GM23338 (cell line): ENCODE measurements at regions not wholly inside any gene's neighbourhood (a gene's known extent, or its start where the extent isn't known, plus 50 kb on each side); places are given as distances from the start of the nearest gene placed in this dataset.

Source experiments
- ATAC-seq: fragments of 200-7000 bp; cut with Tn5 transposase; 3 replicates; pipeline ENCODE4 v1.9.1; 2020
- DNase-seq: peaks from one replicate; pipeline ENCODE4 v3.0.0-alpha.2; 2015; ENCODE audit warnings: low spot score
- H2AFZ ChIP-seq: fragments of 200-600 bp; sonication (generic); 2 replicates; pipeline ENCODE4 v1.8.0; 2016; ENCODE audit warnings: antibody characterized with exemption, mild to moderate bottlenecking, moderate library complexity
- H3F3A ChIP-seq: fragments of 200-600 bp; sonication (generic); replicated peaks from 2 replicates; pipeline ENCODE4 v1.8.0; 2017; ENCODE audit warnings: antibody characterized with exemption, mixed run types, low read depth
- H3K27ac ChIP-seq: fragments of 200-600 bp; sonication (generic); 2 replicates; pipeline ENCODE4 v1.6.1; 2016; ENCODE audit warnings: low read depth
- H3K27me3 ChIP-seq: fragments of 200-600 bp; sonication (generic); 2 replicates; pipeline ENCODE4 v1.8.0; 2016; ENCODE audit warnings: mild to moderate bottlenecking, mixed run types, moderate library complexity; ENCODE audit not compliant: insufficient read depth
- H3K36me3 ChIP-seq: fragments of 200-600 bp; sonication (generic); 2 replicates; pipeline ENCODE4 v1.8.0; 2016; ENCODE audit warnings: mild to moderate bottlenecking; ENCODE audit not compliant: insufficient read depth
- H3K4me1 ChIP-seq: fragments of 200-600 bp; sonication (generic); 2 replicates; pipeline ENCODE4 v1.8.0; 2016; ENCODE audit warnings: mild to moderate bottlenecking, moderate library complexity; ENCODE audit not compliant: insufficient read depth
- H3K4me2 ChIP-seq: fragments of 200-600 bp; sonication (generic); 2 replicates; pipeline ENCODE4 v1.7.1; 2017; ENCODE audit warnings: mixed run types
- H3K4me3 ChIP-seq: fragments of 200-600 bp; sonication (generic); 2 replicates; pipeline ENCODE4 v1.6.1; 2016; ENCODE audit warnings: mixed run types
- H3K79me2 ChIP-seq: fragments of 200-600 bp; sonication (generic); replicated peaks from 2 replicates; pipeline ENCODE4 v1.8.0; 2017; ENCODE audit warnings: mild to moderate bottlenecking; ENCODE audit not compliant: insufficient read depth
- H3K9me2 ChIP-seq: fragments of 200-600 bp; sonication (generic); 2 replicates; pipeline ENCODE4 v1.8.0; 2017; ENCODE audit not compliant: insufficient read depth
- H4K20me1 ChIP-seq: fragments of 200-600 bp; sonication (generic); replicated peaks from 2 replicates; pipeline ENCODE4 v1.8.0; 2017; ENCODE audit warnings: mild to moderate bottlenecking; ENCODE audit not compliant: insufficient read depth
- H3K27ac Mint-ChIP-seq: 2 replicates; pipeline ENCODE4 v1.8.0; 2020; ENCODE audit warnings: inconsistent platforms, mild to moderate bottlenecking, moderate library complexity, mixed read lengths
- H3K27me3 Mint-ChIP-seq: 3 replicates; pipeline ENCODE4 v1.8.0; 2022; ENCODE audit warnings: low read depth, mild to moderate bottlenecking, moderate library complexity, mixed read lengths, inconsistent platforms; ENCODE audit not compliant: insufficient read depth, poor library complexity
- H3K36me3 Mint-ChIP-seq: 3 replicates; pipeline ENCODE4 v1.8.0; 2021; ENCODE audit warnings: low read depth, mild to moderate bottlenecking, inconsistent platforms, moderate library complexity, mixed read lengths
- H3K4me1 Mint-ChIP-seq: 3 replicates; pipeline ENCODE4 v1.8.0; 2020; ENCODE audit warnings: mild to moderate bottlenecking, inconsistent platforms, mixed read lengths
- H3K4me3 Mint-ChIP-seq: 3 replicates; pipeline ENCODE4 v1.8.0; 2021; ENCODE audit warnings: moderate library complexity, mild to moderate bottlenecking, inconsistent platforms, mixed read lengths
- H3K9me3 Mint-ChIP-seq: 3 replicates; pipeline ENCODE4 v1.8.0; 2020; ENCODE audit warnings: moderate library complexity, mild to moderate bottlenecking, inconsistent platforms, mixed read lengths
- EZH2phosphoT487 ChIP-seq: fragments of 200-600 bp; sonication (generic); IDR thresholded peaks from one replicate; pipeline ENCODE4 v1.8.1; 2018; ENCODE audit warnings: antibody characterized with exemption; ENCODE audit not compliant: unreplicated experiment
- NANOG ChIP-seq: IDR thresholded peaks from 2 replicates; pipeline ENCODE4 v1.6.1; 2016; ENCODE audit warnings: antibody characterized with exemption, borderline replicate concordance
- POLR2AphosphoS5 ChIP-seq: IDR thresholded peaks from 2 replicates; pipeline ENCODE4 v1.6.1; 2016; ENCODE audit warnings: antibody characterized with exemption, low read depth
- ZNF114 ChIP-seq: fragments of 250-450 bp; sonication (Bioruptor Pico); IDR thresholded peaks from 2 replicates; pipeline ENCODE4 v1.5.0; 2020; ENCODE audit warnings: mild to moderate bottlenecking, moderate library complexity
- ZNF331 ChIP-seq: fragments of 250-450 bp; sonication (Bioruptor Pico); IDR thresholded peaks from 2 replicates; pipeline ENCODE4 v1.5.0; 2020; ENCODE audit warnings: low read depth, mild to moderate bottlenecking, moderate library complexity
- TF ChIP-seq, protein P1 (sequence below): fragments of 250-450 bp; sonication (Bioruptor Pico); IDR thresholded peaks from 2 replicates; pipeline ENCODE4 v1.5.0; 2020; ENCODE audit warnings: mild to moderate bottlenecking, moderate library complexity
- TF ChIP-seq, protein P2 (sequence below), 2 experiments: fragments of 200-600 bp in 1 of 2; sonication (generic) in 1 of 2; conservative IDR thresholded peaks; 2 replicates each; pipeline versions ENCODE4 v1.5.1 to v1.6.1; 2016 to 2017; ENCODE audit warnings: antibody characterized with exemption in 2 of 2, low read depth in 2 of 2, mild to moderate bottlenecking in 2 of 2, moderate library complexity in 1 of 2

DNA sequence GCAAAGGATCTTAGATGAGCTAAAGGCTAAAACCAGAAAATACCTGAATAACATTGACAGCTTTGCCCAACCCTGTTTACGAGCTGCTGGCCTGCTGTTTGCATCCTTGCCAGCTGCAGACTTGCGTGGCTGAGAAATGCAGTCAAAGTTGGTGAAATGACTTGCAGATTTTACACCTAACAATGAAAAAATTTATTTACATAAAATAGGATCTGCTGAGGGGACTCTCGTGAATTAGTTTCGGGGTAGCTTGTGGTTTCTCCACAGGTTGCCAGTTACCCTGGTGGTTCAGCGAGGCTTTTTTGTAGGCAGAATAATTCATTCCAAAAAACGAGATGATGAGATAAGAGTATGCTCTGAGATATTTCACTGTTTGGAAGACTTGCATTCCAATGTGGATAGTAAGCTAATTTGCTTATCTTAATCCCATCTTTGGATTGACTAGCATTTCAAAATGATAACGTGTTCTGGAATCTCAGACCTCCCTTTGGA, 65.7 kb upstream of the FANCC start:
- no peak overlapping the region for H3K27ac Mint-ChIP-seq
- H3K4me3 Mint-ChIP-seq, result no peak overlapping the region
- Histone ChIP-seq H3K27me3 (no peaks in the 10 kb centered on the region), H3K4me3 (no peak overlapping the region), H2AFZ (no peak overlapping the region), H3K4me2 (no peak overlapping the region), H3F3A (no peaks in the 10 kb centered on the region), H4K20me1 (no peaks in the 10 kb centered on the region), H3K27ac (no peak overlapping the region), H3K79me2 (no peaks in the 10 kb centered on the region), H3K9me2 (no peaks in the 10 kb centered on the region), H3K4me1 (no peaks in the 10 kb centered on the region), H3K36me3 (no peaks in the 10 kb centered on the region)
- H3K4me1 Mint-ChIP-seq, result 0 out of 3 replicates have a peak, but pooled peaks cover 2% of the 10 kb centered on the region
- H3K27me3 Mint-ChIP-seq, result peaks cover 6% of the 10 kb centered on the region
- no peaks in the 10 kb centered on the region for H3K36me3 Mint-ChIP-seq
- no peak for DNase-seq
- H3K9me3 Mint-ChIP-seq, result no peaks in the 10 kb centered on the region; the same call in 2 of the 3 replicates
- no peak for ATAC-seq
- TF ChIP-seq, protein P1, sequence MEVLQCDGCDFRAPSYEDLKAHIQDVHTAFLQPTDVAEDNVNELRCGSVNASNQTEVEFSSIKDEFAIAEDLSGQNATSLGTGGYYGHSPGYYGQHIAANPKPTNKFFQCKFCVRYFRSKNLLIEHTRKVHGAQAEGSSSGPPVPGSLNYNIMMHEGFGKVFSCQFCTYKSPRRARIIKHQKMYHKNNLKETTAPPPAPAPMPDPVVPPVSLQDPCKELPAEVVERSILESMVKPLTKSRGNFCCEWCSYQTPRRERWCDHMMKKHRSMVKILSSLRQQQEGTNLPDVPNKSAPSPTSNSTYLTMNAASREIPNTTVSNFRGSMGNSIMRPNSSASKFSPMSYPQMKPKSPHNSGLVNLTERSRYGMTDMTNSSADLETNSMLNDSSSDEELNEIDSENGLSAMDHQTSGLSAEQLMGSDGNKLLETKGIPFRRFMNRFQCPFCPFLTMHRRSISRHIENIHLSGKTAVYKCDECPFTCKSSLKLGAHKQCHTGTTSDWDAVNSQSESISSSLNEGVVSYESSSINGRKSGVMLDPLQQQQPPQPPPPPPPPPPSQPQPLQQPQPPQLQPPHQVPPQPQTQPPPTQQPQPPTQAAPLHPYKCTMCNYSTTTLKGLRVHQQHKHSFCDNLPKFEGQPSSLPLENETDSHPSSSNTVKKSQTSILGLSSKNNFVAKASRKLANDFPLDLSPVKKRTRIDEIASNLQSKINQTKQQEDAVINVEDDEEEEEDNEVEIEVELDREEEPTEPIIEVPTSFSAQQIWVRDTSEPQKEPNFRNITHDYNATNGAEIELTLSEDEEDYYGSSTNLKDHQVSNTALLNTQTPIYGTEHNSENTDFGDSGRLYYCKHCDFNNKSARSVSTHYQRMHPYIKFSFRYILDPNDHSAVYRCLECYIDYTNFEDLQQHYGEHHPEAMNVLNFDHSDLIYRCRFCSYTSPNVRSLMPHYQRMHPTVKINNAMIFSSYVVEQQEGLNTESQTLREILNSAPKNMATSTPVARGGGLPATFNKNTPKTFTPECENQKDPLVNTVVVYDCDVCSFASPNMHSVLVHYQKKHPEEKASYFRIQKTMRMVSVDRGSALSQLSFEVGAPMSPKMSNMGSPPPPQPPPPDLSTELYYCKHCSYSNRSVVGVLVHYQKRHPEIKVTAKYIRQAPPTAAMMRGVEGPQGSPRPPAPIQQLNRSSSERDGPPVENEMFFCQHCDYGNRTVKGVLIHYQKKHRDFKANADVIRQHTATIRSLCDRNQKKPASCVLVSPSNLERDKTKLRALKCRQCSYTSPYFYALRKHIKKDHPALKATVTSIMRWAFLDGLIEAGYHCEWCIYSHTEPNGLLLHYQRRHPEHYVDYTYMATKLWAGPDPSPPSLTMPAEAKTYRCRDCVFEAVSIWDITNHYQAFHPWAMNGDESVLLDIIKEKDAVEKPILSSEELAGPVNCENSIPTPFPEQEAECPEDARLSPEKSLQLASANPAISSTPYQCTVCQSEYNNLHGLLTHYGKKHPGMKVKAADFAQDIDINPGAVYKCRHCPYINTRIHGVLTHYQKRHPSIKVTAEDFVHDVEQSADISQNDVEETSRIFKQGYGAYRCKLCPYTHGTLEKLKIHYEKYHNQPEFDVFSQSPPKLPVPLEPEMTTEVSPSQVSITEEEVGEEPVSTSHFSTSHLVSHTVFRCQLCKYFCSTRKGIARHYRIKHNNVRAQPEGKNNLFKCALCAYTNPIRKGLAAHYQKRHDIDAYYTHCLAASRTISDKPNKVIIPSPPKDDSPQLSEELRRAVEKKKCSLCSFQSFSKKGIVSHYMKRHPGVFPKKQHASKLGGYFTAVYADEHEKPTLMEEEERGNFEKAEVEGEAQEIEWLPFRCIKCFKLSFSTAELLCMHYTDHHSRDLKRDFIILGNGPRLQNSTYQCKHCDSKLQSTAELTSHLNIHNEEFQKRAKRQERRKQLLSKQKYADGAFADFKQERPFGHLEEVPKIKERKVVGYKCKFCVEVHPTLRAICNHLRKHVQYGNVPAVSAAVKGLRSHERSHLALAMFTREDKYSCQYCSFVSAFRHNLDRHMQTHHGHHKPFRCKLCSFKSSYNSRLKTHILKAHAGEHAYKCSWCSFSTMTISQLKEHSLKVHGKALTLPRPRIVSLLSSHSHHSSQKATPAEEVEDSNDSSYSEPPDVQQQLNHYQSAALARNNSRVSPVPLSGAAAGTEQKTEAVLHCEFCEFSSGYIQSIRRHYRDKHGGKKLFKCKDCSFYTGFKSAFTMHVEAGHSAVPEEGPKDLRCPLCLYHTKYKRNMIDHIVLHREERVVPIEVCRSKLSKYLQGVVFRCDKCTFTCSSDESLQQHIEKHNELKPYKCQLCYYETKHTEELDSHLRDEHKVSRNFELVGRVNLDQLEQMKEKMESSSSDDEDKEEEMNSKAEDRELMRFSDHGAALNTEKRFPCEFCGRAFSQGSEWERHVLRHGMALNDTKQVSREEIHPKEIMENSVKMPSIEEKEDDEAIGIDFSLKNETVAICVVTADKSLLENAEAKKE (CRISPR knock-in tag), result no peak
- TF ChIP-seq EZH2phosphoT487, result no peak
- TF ChIP-seq NANOG, result no peak
- TF ChIP-seq, protein P2, sequence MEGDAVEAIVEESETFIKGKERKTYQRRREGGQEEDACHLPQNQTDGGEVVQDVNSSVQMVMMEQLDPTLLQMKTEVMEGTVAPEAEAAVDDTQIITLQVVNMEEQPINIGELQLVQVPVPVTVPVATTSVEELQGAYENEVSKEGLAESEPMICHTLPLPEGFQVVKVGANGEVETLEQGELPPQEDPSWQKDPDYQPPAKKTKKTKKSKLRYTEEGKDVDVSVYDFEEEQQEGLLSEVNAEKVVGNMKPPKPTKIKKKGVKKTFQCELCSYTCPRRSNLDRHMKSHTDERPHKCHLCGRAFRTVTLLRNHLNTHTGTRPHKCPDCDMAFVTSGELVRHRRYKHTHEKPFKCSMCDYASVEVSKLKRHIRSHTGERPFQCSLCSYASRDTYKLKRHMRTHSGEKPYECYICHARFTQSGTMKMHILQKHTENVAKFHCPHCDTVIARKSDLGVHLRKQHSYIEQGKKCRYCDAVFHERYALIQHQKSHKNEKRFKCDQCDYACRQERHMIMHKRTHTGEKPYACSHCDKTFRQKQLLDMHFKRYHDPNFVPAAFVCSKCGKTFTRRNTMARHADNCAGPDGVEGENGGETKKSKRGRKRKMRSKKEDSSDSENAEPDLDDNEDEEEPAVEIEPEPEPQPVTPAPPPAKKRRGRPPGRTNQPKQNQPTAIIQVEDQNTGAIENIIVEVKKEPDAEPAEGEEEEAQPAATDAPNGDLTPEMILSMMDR (conservative IDR thresholded peaks at IDR 0.05; ENCODE audit: low read depth in 2 of 2), result no peak
- TF ChIP-seq POLR2AphosphoS5, result no peak
- no peak for TF ChIP-seq ZNF331 (CRISPR knock-in tag)
- no peak for TF ChIP-seq ZNF114 (CRISPR knock-in tag)
